Thyroid gland (tissue), 4 donors: ENCODE measurements at regions not wholly inside any gene's neighbourhood (a gene's known extent, or its start where the extent isn't known, plus 50 kb on each side); places are given as distances from the start of the nearest gene placed in this dataset.

Experiments used
- DNase-seq, 2 donors: peaks; one replicate each; pipeline ENCODE4 v3.0.0-alpha.2; 2019
- H3K27ac ChIP-seq, 3 donors: fragments of 200-600 bp; sonication (generic); 1 replicate in 2 of 3; 2 replicates in 1 of 3; pipeline ENCODE4 v1.5.1; 2016 to 2019; ENCODE audit warnings: mild to moderate bottlenecking in 1 of 3, moderate library complexity in 1 of 3
- H3K27me3 ChIP-seq: fragments of 200-600 bp; sonication (generic); one replicate; pipeline ENCODE4 v1.5.1; 2019
- H3K36me3 ChIP-seq, 2 donors: fragments of 200-600 bp; sonication (generic); one replicate each; pipeline ENCODE4 v1.5.1; 2016 to 2019
- H3K4me1 ChIP-seq, 2 donors: fragments of 200-600 bp; sonication (generic); one replicate each; pipeline ENCODE4 v1.5.1; 2017 to 2019
- H3K4me3 ChIP-seq, 3 donors: fragments of 200-600 bp; sonication (generic); replicated peaks in 1 of 3; 1 replicate in 2 of 3; 2 replicates in 1 of 3; pipeline ENCODE4 v1.5.1; 2016; ENCODE audit warnings: mild to moderate bottlenecking in 1 of 3
- H3K9me3 ChIP-seq: fragments of 200-600 bp; sonication (generic); one replicate; pipeline ENCODE4 v1.5.1; 2017
- CTCF ChIP-seq, 6 experiments: fragments of 200-600 bp in 3 of 6; fragments of 450-650 bp in 3 of 6; sonication (generic) in 3 of 6; IDR thresholded peaks; one replicate each; pipeline ENCODE4 v1.5.1; 2016 to 2019; ENCODE audit warnings: antibody characterized with exemption in 6 of 6, mild to moderate bottlenecking in 2 of 6, inconsistent platforms in 1 of 6, moderate library complexity in 1 of 6
- POLR2A ChIP-seq, 2 donors: fragments of 450-650 bp; IDR thresholded peaks; one replicate each; pipeline ENCODE4 v1.6.1; 2017; ENCODE audit warnings: antibody characterized with exemption in 2 of 2, mild to moderate bottlenecking in 2 of 2, moderate library complexity in 1 of 2
- WGBS, 2 donors: methylation state at CpG; one replicate each; pipeline ENCODE4 v1.1.5; 2017; 5-methylcytosine and 5-hydroxymethylcytosine counted together
- intact Hi-C: fragments of 100-400 bp; cut with DNase I; formaldehyde crosslinking; loops from one replicate; pipeline ENCODE4 v1.15.1; 2023

GRCh38 chr10:28912017-28912783 lies 234.9 kb downstream of the BAMBI start:
- 90 to 94% methylated on average over 9 of the region's 9 CpGs for WGBS, 2 donors
- Histone ChIP-seq H3K4me3 (no peak overlapping the region), H3K27me3 (no peaks in the 10 kb centered on the region), H3K36me3 (no peaks in the 10 kb centered on the region), H3K27ac (no peak overlapping the region), H3K4me1 (no peaks in the 10 kb centered on the region), H3K9me3 (no peaks in the 10 kb centered on the region)
- intact Hi-C loops: no loop called here
- TF ChIP-seq POLR2A (IDR thresholded peaks at IDR 0.05) (no peak), CTCF (IDR thresholded peaks at IDR 0.05) (no peak)
- no peak for DNase-seq

GRCh38 chr10:28913436-28914237 lies 236.3 kb downstream of the BAMBI start:
- H3K27ac ChIP-seq: no peak overlapping the region
- H3K4me3 ChIP-seq: no peak overlapping the region
- DNase-seq: no peak
- no peaks in the 10 kb centered on the region for H3K4me1 ChIP-seq
- intact Hi-C loops: no loop called here
- no peaks in the 10 kb centered on the region for H3K9me3 ChIP-seq
- H3K36me3 ChIP-seq: no peaks in the 10 kb centered on the region
- H3K27me3 ChIP-seq: no peaks in the 10 kb centered on the region
- no peak for TF ChIP-seq POLR2A (IDR thresholded peaks at IDR 0.05)
- no peak for TF ChIP-seq CTCF (IDR thresholded peaks at IDR 0.05)
- WGBS, 2 donors: 81 to 82% methylated on average over 12 of the region's 12 CpGs

- Histone ChIP-seq H3K27ac (no peak overlapping the region), H3K9me3 (no peaks in the 10 kb centered on the region), H3K4me3 (no peak overlapping the region), H3K4me1 (no peaks in the 10 kb centered on the region), H3K36me3 (no peaks in the 10 kb centered on the region), H3K27me3 (no peaks in the 10 kb centered on the region)
- TF ChIP-seq CTCF (IDR thresholded peaks at IDR 0.05) (no peak), POLR2A (IDR thresholded peaks at IDR 0.05) (no peak)
- DNase-seq: no peak
- intact Hi-C loops: no loop called here
- WGBS, 2 donors: 74 to 76% methylated on average over 3 of the region's 3 CpGs
These were observed 237.4 kb downstream of the BAMBI start for GRCh38 chr10:28914701-28915100.

GRCh38 chr10:28915989-28916588 lies 238.8 kb downstream of the BAMBI start:
- no peak for DNase-seq
- Histone ChIP-seq H3K4me3 (no peak overlapping the region), H3K9me3 (no peaks in the 10 kb centered on the region), H3K4me1 (no peaks in the 10 kb centered on the region), H3K36me3 (no peaks in the 10 kb centered on the region), H3K27me3 (no peaks in the 10 kb centered on the region), H3K27ac (no peak overlapping the region)
- TF ChIP-seq CTCF (IDR thresholded peaks at IDR 0.05): no peak
- intact Hi-C loops: no loop called here
- 88 to 94% methylated on average over 9 of the region's 9 CpGs for WGBS, 2 donors

- Histone ChIP-seq H3K27ac (no peak overlapping the region), H3K9me3 (no peaks in the 10 kb centered on the region), H3K36me3 (no peaks in the 10 kb centered on the region), H3K4me1 (no peaks in the 10 kb centered on the region), H3K4me3 (no peak overlapping the region), H3K27me3 (no peaks in the 10 kb centered on the region)
- TF ChIP-seq POLR2A (IDR thresholded peaks at IDR 0.05): no peak
- no peak for TF ChIP-seq CTCF (IDR thresholded peaks at IDR 0.05)
- DNase-seq: no peak
- intact Hi-C loops: no loop called here
- WGBS, 2 donors: 89 to 95% methylated on average over 3 of the region's 3 CpGs
These were observed 242.8 kb downstream of the BAMBI start for GRCh38 chr10:28920091-28920490.
